ENCODE measurements at regions not wholly inside any gene's neighbourhood (a gene's known extent, or its start where the extent isn't known, plus 50 kb on each side); places are given as distances from the start of the nearest gene placed in this dataset.

DNA sequence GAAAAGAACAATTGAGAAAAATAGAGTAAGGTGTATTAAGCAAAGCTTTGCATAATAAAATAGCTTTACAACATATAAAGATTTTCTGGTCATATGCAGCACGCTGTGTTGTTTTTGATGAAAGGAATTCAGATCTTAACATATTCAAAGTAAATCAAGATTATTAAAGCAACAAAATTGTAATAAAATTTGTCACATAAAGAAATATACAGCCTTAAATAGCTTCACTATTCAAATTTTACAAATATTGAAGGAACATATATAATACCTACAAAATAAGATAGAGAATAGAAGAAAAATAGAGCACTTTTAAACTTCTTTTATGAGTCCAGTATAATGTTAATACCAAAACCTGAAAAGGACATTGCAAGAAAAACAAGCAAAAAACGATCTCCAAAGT is 749.1 kb upstream of the POT1 start:
- no peaks in the 10 kb centered on the region for H3K79me2 ChIP-seq (replicated peaks; ENCODE audit: insufficient read depth)
- no peaks in the 10 kb centered on the region for H3K9me3 Mint-ChIP-seq
- H3K36me3 ChIP-seq (ENCODE audit: insufficient read depth): no peaks in the 10 kb centered on the region
- ATAC-seq: no peak
- no peak overlapping the region for H3K27ac Mint-ChIP-seq
- peaks cover 10% of the 10 kb centered on the region; the same call in 2 of the 3 replicates for H3K4me1 Mint-ChIP-seq
- H3K9me2 ChIP-seq (ENCODE audit: insufficient read depth): peaks cover 7% of the 10 kb centered on the region; the same call in 1 of the 2 replicates
- no peak overlapping the region for H2AFZ ChIP-seq
- no peak overlapping the region for H3K4me3 ChIP-seq
- peak overlapping the region; percentile 34; the same call in 1 of the 2 replicates for H3K4me2 ChIP-seq
- no peak for DNase-seq (ENCODE audit: low spot score)
- no peak for TF ChIP-seq ZNF331 (CRISPR knock-in tag; IDR thresholded peaks at IDR 0.05; ENCODE audit: low read depth)
- TF ChIP-seq NANOG (IDR thresholded peaks at IDR 0.05; ENCODE audit: borderline replicate concordance): no peak
- TF ChIP-seq EZH2 (IDR thresholded peaks at IDR 0.05; ENCODE audit: low read depth, unreplicated experiment): no peak
- TF ChIP-seq, protein P1, sequence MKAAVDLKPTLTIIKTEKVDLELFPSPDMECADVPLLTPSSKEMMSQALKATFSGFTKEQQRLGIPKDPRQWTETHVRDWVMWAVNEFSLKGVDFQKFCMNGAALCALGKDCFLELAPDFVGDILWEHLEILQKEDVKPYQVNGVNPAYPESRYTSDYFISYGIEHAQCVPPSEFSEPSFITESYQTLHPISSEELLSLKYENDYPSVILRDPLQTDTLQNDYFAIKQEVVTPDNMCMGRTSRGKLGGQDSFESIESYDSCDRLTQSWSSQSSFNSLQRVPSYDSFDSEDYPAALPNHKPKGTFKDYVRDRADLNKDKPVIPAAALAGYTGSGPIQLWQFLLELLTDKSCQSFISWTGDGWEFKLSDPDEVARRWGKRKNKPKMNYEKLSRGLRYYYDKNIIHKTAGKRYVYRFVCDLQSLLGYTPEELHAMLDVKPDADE (IDR thresholded peaks at IDR 0.05): no peak
- H3K27ac ChIP-seq (ENCODE audit: low read depth): no peak overlapping the region
- H3F3A ChIP-seq (replicated peaks; ENCODE audit: low read depth): no peaks in the 10 kb centered on the region
- no peak overlapping the region for H3K4me3 Mint-ChIP-seq
- peaks cover 13% of the 10 kb centered on the region; the same call in 1 of the 2 replicates for H3K4me1 ChIP-seq (ENCODE audit: insufficient read depth)
- no peaks in the 10 kb centered on the region for H3K27me3 ChIP-seq (ENCODE audit: insufficient read depth)
- no peaks in the 10 kb centered on the region for H3K27me3 Mint-ChIP-seq (ENCODE audit: insufficient read depth, low read depth, poor library complexity)
- no peaks in the 10 kb centered on the region; the same call in 2 of the 3 replicates for H3K36me3 Mint-ChIP-seq (ENCODE audit: low read depth)
- H4K20me1 ChIP-seq (replicated peaks; ENCODE audit: insufficient read depth): no peaks in the 10 kb centered on the region

DNA sequence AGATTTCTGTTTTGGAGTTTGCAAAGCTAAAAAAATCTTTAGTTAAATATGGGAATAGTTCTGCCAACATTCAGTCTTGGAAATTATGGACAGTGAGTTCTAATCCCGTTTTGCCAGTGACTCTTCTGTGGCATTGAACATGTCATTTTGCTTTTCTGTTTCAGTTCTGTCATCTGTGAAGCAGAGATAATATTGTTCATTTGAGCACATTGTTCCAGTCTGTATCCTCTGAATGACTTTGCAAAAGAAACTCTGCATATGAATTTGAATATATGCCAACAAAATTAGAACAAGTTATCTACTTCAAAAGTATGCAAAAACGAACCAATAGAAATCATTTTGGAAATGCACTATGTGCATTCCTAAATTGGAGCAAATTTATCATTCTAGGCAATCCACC is 746.0 kb upstream of the POT1 start:
- Histone ChIP-seq H3K9me2 (ENCODE audit: insufficient read depth) (no peaks in the 10 kb centered on the region), H3K4me1 (ENCODE audit: insufficient read depth) (no peaks in the 10 kb centered on the region), H3K79me2 (replicated peaks; ENCODE audit: insufficient read depth) (no peaks in the 10 kb centered on the region), H3K36me3 (ENCODE audit: insufficient read depth) (no peaks in the 10 kb centered on the region), H3K4me3 (no peak overlapping the region), H3K27ac (ENCODE audit: low read depth) (no peak overlapping the region), H3K27me3 (ENCODE audit: insufficient read depth) (no peaks in the 10 kb centered on the region), H3K4me2 (no peak overlapping the region), H3F3A (replicated peaks; ENCODE audit: low read depth) (no peaks in the 10 kb centered on the region), H2AFZ (no peak overlapping the region), H4K20me1 (replicated peaks; ENCODE audit: insufficient read depth) (no peaks in the 10 kb centered on the region)
- Mint-ChIP-seq H3K36me3 (ENCODE audit: low read depth) (no peaks in the 10 kb centered on the region), H3K27me3 (ENCODE audit: insufficient read depth, low read depth, poor library complexity) (no peaks in the 10 kb centered on the region), H3K9me3 (no peaks in the 10 kb centered on the region), H3K27ac (no peak overlapping the region), H3K4me3 (no peak overlapping the region), H3K4me1 (no peaks in the 10 kb centered on the region)
- DNase-seq (ENCODE audit: low spot score) (no peak), ATAC-seq (no peak)
- TF ChIP-seq EZH2phosphoT487 (IDR thresholded peaks at IDR 0.05; ENCODE audit: unreplicated experiment): no peak
- no peak for TF ChIP-seq STAT1 (IDR thresholded peaks at IDR 0.05; ENCODE audit: unreplicated experiment)
- TF ChIP-seq CREB1 (CRISPR knock-in tag; IDR thresholded peaks at IDR 0.05; ENCODE audit: low read depth): no peak
- TF ChIP-seq ZNF331 (CRISPR knock-in tag; IDR thresholded peaks at IDR 0.05; ENCODE audit: low read depth): no peak
- TF ChIP-seq ZNF114 (CRISPR knock-in tag; IDR thresholded peaks at IDR 0.05): no peak
- TF ChIP-seq POLR2AphosphoS5 (IDR thresholded peaks at IDR 0.05; ENCODE audit: low read depth): no peak

DNA sequence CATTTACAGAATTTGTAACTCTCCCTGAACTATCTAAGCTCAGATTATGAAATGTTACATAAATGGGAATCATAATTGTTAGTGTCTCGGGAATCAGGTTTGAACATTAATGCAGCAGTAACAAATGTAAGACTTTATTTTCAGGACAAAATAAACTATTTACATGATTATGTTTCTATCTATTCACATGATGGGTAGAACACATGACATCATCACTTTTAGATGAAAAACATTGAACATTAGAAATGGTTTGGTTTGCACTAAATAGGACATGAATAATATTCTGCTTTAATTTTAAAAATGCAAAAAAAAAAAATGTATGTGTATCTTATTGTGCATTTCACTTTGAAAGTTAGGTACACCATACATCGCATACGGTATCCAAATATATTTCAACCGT is 745.5 kb upstream of the POT1 start:
- Histone ChIP-seq H3K4me2 (no peak overlapping the region), H4K20me1 (replicated peaks; ENCODE audit: insufficient read depth) (no peaks in the 10 kb centered on the region), H3K27me3 (ENCODE audit: insufficient read depth) (no peaks in the 10 kb centered on the region), H3K4me3 (no peak overlapping the region), H3K4me1 (ENCODE audit: insufficient read depth) (no peaks in the 10 kb centered on the region), H2AFZ (no peak overlapping the region), H3K9me2 (ENCODE audit: insufficient read depth) (no peaks in the 10 kb centered on the region), H3F3A (replicated peaks; ENCODE audit: low read depth) (no peaks in the 10 kb centered on the region), H3K27ac (ENCODE audit: low read depth) (no peak overlapping the region), H3K79me2 (replicated peaks; ENCODE audit: insufficient read depth) (no peaks in the 10 kb centered on the region), H3K36me3 (ENCODE audit: insufficient read depth) (no peaks in the 10 kb centered on the region)
- no peaks in the 10 kb centered on the region for H3K9me3 Mint-ChIP-seq
- no peak overlapping the region for H3K27ac Mint-ChIP-seq
- H3K4me1 Mint-ChIP-seq: no peaks in the 10 kb centered on the region
- DNase-seq (ENCODE audit: low spot score) (no peak), ATAC-seq (no peak)
- no peaks in the 10 kb centered on the region for H3K36me3 Mint-ChIP-seq (ENCODE audit: low read depth)
- no peak overlapping the region for H3K4me3 Mint-ChIP-seq
- no peaks in the 10 kb centered on the region for H3K27me3 Mint-ChIP-seq (ENCODE audit: insufficient read depth, low read depth, poor library complexity)
- TF ChIP-seq, protein P1 (IDR thresholded peaks at IDR 0.05): no peak

Data from GM23338 (cell line).